IMR-90 (cell line): ENCODE measurements at regions not wholly inside any gene's neighbourhood (a gene's known extent, or its start where the extent isn't known, plus 50 kb on each side); places are given as distances from the start of the nearest gene placed in this dataset.

Experiments used
- ATAC-seq: fragments of 200-7000 bp; cut with Tn5 transposase; 2 replicates; pipeline ENCODE4 v1.9.1; 2020; ENCODE audit warnings: low read depth, mild to moderate bottlenecking, moderate library complexity
- BruUV-seq: library from RNA; stranded (reverse); fragments of 400-500 nt; replicated peaks from 2 replicates; lab custom pipeline; 2021; lab: Mats Ljungman, UMichigan
- CTCF ChIA-PET: fragments of 300-600 bp; formaldehyde crosslinking; extraction: SDS; loops from one replicate; lab custom pipeline; 2021; ENCODE audit warnings: antibody characterized with exemption; lab: Yijun Ruan, JAX
- POLR2A ChIA-PET: fragments of 300-600 bp; sonication (Branson Sonifier 250); formaldehyde crosslinking; loops from one replicate; lab custom pipeline; 2022; ENCODE audit warnings: antibody characterized with exemption; ENCODE audit not compliant: unreplicated experiment; lab: Charles Lee
- DNase-seq: peaks from one replicate; pipeline ENCODE4 v3.0.0; 2013
- H2AFZ ChIP-seq: replicated peaks from 2 replicates; pipeline ENCODE3; 2013; ENCODE audit warnings: low read length, mild to moderate bottlenecking; ENCODE audit not compliant: poor library complexity
- H2AK5ac ChIP-seq: 2 replicates; pipeline ENCODE4 v1.6.1; 2013; ENCODE audit warnings: low read depth, low read length, inconsistent platforms
- H2AK9ac ChIP-seq: replicated peaks from 2 replicates; pipeline ENCODE3; 2013; ENCODE audit warnings: mild to moderate bottlenecking, low read depth, low read length, moderate library complexity; ENCODE audit not compliant: poor library complexity
- H2BK120ac ChIP-seq: 2 replicates; pipeline ENCODE4 v1.6.1; 2013; ENCODE audit warnings: low read depth, low read length, inconsistent platforms
- H2BK15ac ChIP-seq: 3 replicates; pipeline ENCODE4 v1.6.1; 2013; ENCODE audit warnings: low read depth, low read length, inconsistent platforms
- H2BK20ac ChIP-seq: 2 replicates; pipeline ENCODE4 v1.6.1; 2013; ENCODE audit warnings: low read depth, mild to moderate bottlenecking, inconsistent platforms, low read length, moderate library complexity
- H2BK5ac ChIP-seq: 2 replicates; pipeline ENCODE4 v1.6.1; 2013; ENCODE audit warnings: mild to moderate bottlenecking, low read depth, low read length, inconsistent platforms; ENCODE audit not compliant: poor library complexity, severe bottlenecking
- H3K14ac ChIP-seq: replicated peaks from 2 replicates; pipeline ENCODE4 v1.6.1; 2013; ENCODE audit warnings: low read depth, low read length, inconsistent platforms
- H3K18ac ChIP-seq: 2 replicates; pipeline ENCODE4 v1.6.1; 2013; ENCODE audit warnings: low read depth, low read length, control low read depth
- H3K23ac ChIP-seq: 2 replicates; pipeline ENCODE4 v1.6.1; 2013; ENCODE audit warnings: low read depth, low read length, inconsistent platforms
- H3K27ac ChIP-seq: 2 replicates; pipeline ENCODE4 v1.5.1; 2013; ENCODE audit warnings: mild to moderate bottlenecking, control low read depth, low read length; ENCODE audit not compliant: insufficient read depth
- H3K27me3 ChIP-seq: 2 replicates; pipeline ENCODE4 v1.6.1; 2013; ENCODE audit warnings: low read length; ENCODE audit not compliant: control insufficient read depth, insufficient read depth
- H3K36me3 ChIP-seq: 2 replicates; pipeline ENCODE4 v1.6.1; 2013; ENCODE audit warnings: low read length, mixed read lengths; ENCODE audit not compliant: control insufficient read depth, insufficient read depth
- H3K4ac ChIP-seq: 2 replicates; pipeline ENCODE4 v1.6.1; 2013; ENCODE audit warnings: low read depth, low read length, inconsistent platforms
- H3K4me1 ChIP-seq: 2 replicates; pipeline ENCODE4 v1.6.1; 2013; ENCODE audit warnings: low read length, mixed read lengths; ENCODE audit not compliant: control insufficient read depth, insufficient read depth
- H3K4me2 ChIP-seq: 2 replicates; pipeline ENCODE4 v1.6.1; 2013; ENCODE audit warnings: low read depth, mild to moderate bottlenecking, control low read depth, low read length, moderate library complexity
- H3K4me3 ChIP-seq: 2 replicates; pipeline ENCODE4 v1.5.1; 2013; ENCODE audit warnings: low read depth, mild to moderate bottlenecking, control low read depth, low read length, moderate library complexity; ENCODE audit not compliant: insufficient read depth
- H3K56ac ChIP-seq: 2 replicates; pipeline ENCODE4 v1.6.1; 2013; ENCODE audit warnings: low read length, inconsistent platforms; ENCODE audit not compliant: insufficient read depth; ENCODE audit errors: extremely low read depth
- H3K79me1 ChIP-seq, 2 experiments: 2 replicates each; pipeline ENCODE4 v1.6.1; 2013; ENCODE audit warnings: low read length in 2 of 2, inconsistent platforms in 1 of 2, low read depth in 1 of 2
- H3K9ac ChIP-seq: 2 replicates; pipeline ENCODE4 v1.6.1; 2013; ENCODE audit warnings: low read depth, low read length, control low read depth
- H3K9me1 ChIP-seq: 2 replicates; pipeline ENCODE4 v1.6.1; 2013; ENCODE audit warnings: low read length, inconsistent platforms; ENCODE audit not compliant: insufficient read depth
- H3K9me3 ChIP-seq: 2 replicates; pipeline ENCODE4 v1.6.1; 2013; ENCODE audit warnings: low read length; ENCODE audit not compliant: control insufficient read depth, insufficient read depth
- H4K20me1 ChIP-seq: 2 replicates; pipeline ENCODE4 v1.6.1; 2013; ENCODE audit warnings: low read length, inconsistent platforms; ENCODE audit not compliant: insufficient read depth
- H4K5ac ChIP-seq: 2 replicates; pipeline ENCODE4 v1.6.1; 2013; ENCODE audit warnings: mild to moderate bottlenecking, low read depth, low read length, control low read depth
- H4K8ac ChIP-seq, 2 experiments: 2 replicates each; pipeline ENCODE4 v1.6.1; 2013; ENCODE audit warnings: low read depth in 2 of 2, low read length in 2 of 2, control low read depth in 1 of 2, inconsistent platforms in 1 of 2
- H4K91ac ChIP-seq: 2 replicates; pipeline ENCODE4 v1.6.1; 2013; ENCODE audit warnings: low read depth, low read length, inconsistent platforms; ENCODE audit not compliant: insufficient read depth
- BHLHE40 ChIP-seq: fragments of 150-350 bp; IDR thresholded peaks from 2 replicates; pipeline ENCODE4 v1.6.1; 2016; ENCODE audit warnings: mild to moderate bottlenecking, low read depth, low read length
- CEBPB ChIP-seq: IDR thresholded peaks from 2 replicates; pipeline ENCODE4 v1.6.1; 2012; ENCODE audit warnings: low read depth, low read length, improper control_type of control experiment
- CHD1 ChIP-seq: IDR thresholded peaks from 2 replicates; pipeline ENCODE4 v1.6.1; 2012; ENCODE audit warnings: low read depth, low read length, improper control_type of control experiment
- FOS ChIP-seq: fragments of 150-350 bp; IDR thresholded peaks from 2 replicates; pipeline ENCODE4 v1.6.1; 2016; ENCODE audit warnings: low read depth, low read length
- MAFK ChIP-seq: IDR thresholded peaks from 2 replicates; pipeline ENCODE4 v1.6.1; 2012; ENCODE audit warnings: low read depth, low read length, improper control_type of control experiment
- MAZ ChIP-seq: IDR thresholded peaks from 2 replicates; pipeline ENCODE4 v1.6.1; 2012; ENCODE audit warnings: low read depth, mild to moderate bottlenecking, low read length, improper control_type of control experiment, moderate library complexity, borderline replicate concordance
- MXI1 ChIP-seq: IDR thresholded peaks from 2 replicates; pipeline ENCODE4 v1.6.1; 2012; ENCODE audit warnings: low read depth, mild to moderate bottlenecking, low read length, moderate library complexity, borderline replicate concordance
- NFE2L2 ChIP-seq: fragments of 150-350 bp; IDR thresholded peaks from 2 replicates; pipeline ENCODE4 v1.6.1; 2016; ENCODE audit warnings: low read depth, mild to moderate bottlenecking, low read length
- POLR2A ChIP-seq: IDR thresholded peaks from 2 replicates; pipeline ENCODE4 v1.6.1; 2012; ENCODE audit warnings: mild to moderate bottlenecking, low read depth, low read length
- RAD21 ChIP-seq: IDR thresholded peaks from 2 replicates; pipeline ENCODE4 v1.6.1; 2012; ENCODE audit warnings: low read length, improper control_type of control experiment
- RCOR1 ChIP-seq: IDR thresholded peaks from 2 replicates; pipeline ENCODE4 v1.6.1; 2012; ENCODE audit warnings: mild to moderate bottlenecking, low read length, improper control_type of control experiment; ENCODE audit not compliant: insufficient replicate concordance
- RFX5 ChIP-seq: IDR thresholded peaks from 2 replicates; pipeline ENCODE4 v1.8.0; 2012; ENCODE audit warnings: low read depth, mild to moderate bottlenecking, low read length, moderate library complexity
- SMC3 ChIP-seq: fragments of 150-350 bp; IDR thresholded peaks from 2 replicates; pipeline ENCODE4 v1.6.1; 2016; ENCODE audit warnings: low read depth, mild to moderate bottlenecking, antibody characterized with exemption, low read length, moderate library complexity
- WGBS, 2 experiments: methylation state at CpG; one replicate each; pipeline versions ENCODE4 v1.1.5 to v1.1.7; 2013; ENCODE audit warnings: missing lambda C conversion rate in 2 of 2; ENCODE audit not compliant: insufficient read length in 1 of 2; ENCODE audit errors: extremely low coverage in 2 of 2; 5-methylcytosine and 5-hydroxymethylcytosine counted together
- dilution Hi-C: fragments of 300-500 bp; cut with HindIII; formaldehyde crosslinking; loops from one replicate; pipeline ENCODE4 v1.14.3; 2018; ENCODE audit warnings: low sequenced_read_pairs; ENCODE audit not compliant: unreplicated experiment
- in situ Hi-C: fragments of 300-500 bp; cut with MboI; formaldehyde crosslinking; loops from 3 replicates; pipeline ENCODE4 v1.14.3; 2019; ENCODE audit warnings: low sequenced_read_pairs, inconsistent platforms, mixed read lengths
- intact Hi-C: fragments of 100-400 bp; cut with micrococcal nuclease; formaldehyde crosslinking; loops from 2 replicates; pipeline ENCODE4 v1.10.0; 2022
- TF ChIP-seq, protein P1 (sequence below): fragments of 150-350 bp; IDR thresholded peaks from 2 replicates; pipeline ENCODE4 v1.6.1; 2016; ENCODE audit warnings: low read depth, mild to moderate bottlenecking, low read length, moderate library complexity, borderline replicate concordance
- TF ChIP-seq, protein P2 (sequence below): conservative IDR thresholded peaks from 2 replicates; pipeline ENCODE4 v1.5.1; 2012; ENCODE audit warnings: mild to moderate bottlenecking, low read depth, low read length, improper control_type of control experiment

DNA sequence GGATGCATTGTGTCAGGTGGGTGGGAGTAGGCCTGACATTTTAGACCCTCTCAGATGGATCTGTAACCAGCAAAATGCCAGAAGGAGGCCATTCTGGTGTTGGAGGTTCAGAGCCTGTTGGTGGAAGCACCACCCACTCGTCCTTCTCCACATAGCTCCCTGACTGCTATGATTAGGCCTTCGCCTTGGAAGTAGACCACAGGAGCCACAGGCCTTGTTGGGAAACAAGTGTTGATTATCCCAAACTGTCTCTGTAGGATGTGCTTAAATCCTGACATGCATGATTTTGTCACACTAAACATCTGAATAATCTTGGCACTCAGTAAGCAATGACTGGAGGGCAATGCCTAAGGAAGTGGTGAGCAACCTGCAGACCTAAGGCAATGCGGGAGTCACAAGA is 117.2 kb upstream of the LY86 start:
- Histone ChIP-seq H3K27me3 (no peaks in the 10 kb centered on the region), H3K4me1 (no peaks in the 10 kb centered on the region), H3K23ac (no peak overlapping the region), H3K4me2 (no peak overlapping the region), H4K91ac (no peak overlapping the region), H3K36me3 (no peaks in the 10 kb centered on the region), H3K18ac (no peak overlapping the region), H2AK9ac (no peak overlapping the region), H2BK20ac (no peak overlapping the region), H2BK120ac (no peak overlapping the region), H3K56ac (no peak overlapping the region), H3K4me3 (no peak overlapping the region), H2BK5ac (no peak overlapping the region), H4K20me1 (no peaks in the 10 kb centered on the region), H3K27ac (no peak overlapping the region), H3K9me3 (peaks cover 35% of the 10 kb centered on the region), H2AK5ac (no peak overlapping the region), H4K8ac (no peak overlapping the region), H4K5ac (no peak overlapping the region), H3K14ac (no peak overlapping the region), H2BK15ac (no peak overlapping the region), H3K4ac (no peak overlapping the region), H3K9ac (no peak overlapping the region), H3K79me1 (no peaks in the 10 kb centered on the region), H2AFZ (no peak overlapping the region), H3K9me1 (no peaks in the 10 kb centered on the region)
- TF ChIP-seq POLR2A (no peak), FOS (no peak), SMC3 (no peak), BHLHE40 (no peak), CEBPB (no peak), MXI1 (no peak), RFX5 (no peak), MAFK (no peak), RCOR1 (no peak), NFE2L2 (no peak), MAZ (no peak), CHD1 (no peak), RAD21 (no peak)
- TF ChIP-seq, protein P1, sequence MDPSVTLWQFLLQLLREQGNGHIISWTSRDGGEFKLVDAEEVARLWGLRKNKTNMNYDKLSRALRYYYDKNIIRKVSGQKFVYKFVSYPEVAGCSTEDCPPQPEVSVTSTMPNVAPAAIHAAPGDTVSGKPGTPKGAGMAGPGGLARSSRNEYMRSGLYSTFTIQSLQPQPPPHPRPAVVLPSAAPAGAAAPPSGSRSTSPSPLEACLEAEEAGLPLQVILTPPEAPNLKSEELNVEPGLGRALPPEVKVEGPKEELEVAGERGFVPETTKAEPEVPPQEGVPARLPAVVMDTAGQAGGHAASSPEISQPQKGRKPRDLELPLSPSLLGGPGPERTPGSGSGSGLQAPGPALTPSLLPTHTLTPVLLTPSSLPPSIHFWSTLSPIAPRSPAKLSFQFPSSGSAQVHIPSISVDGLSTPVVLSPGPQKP, result no peak
- TF ChIP-seq, protein P2, sequence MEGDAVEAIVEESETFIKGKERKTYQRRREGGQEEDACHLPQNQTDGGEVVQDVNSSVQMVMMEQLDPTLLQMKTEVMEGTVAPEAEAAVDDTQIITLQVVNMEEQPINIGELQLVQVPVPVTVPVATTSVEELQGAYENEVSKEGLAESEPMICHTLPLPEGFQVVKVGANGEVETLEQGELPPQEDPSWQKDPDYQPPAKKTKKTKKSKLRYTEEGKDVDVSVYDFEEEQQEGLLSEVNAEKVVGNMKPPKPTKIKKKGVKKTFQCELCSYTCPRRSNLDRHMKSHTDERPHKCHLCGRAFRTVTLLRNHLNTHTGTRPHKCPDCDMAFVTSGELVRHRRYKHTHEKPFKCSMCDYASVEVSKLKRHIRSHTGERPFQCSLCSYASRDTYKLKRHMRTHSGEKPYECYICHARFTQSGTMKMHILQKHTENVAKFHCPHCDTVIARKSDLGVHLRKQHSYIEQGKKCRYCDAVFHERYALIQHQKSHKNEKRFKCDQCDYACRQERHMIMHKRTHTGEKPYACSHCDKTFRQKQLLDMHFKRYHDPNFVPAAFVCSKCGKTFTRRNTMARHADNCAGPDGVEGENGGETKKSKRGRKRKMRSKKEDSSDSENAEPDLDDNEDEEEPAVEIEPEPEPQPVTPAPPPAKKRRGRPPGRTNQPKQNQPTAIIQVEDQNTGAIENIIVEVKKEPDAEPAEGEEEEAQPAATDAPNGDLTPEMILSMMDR, result no peak
- ChIA-PET POLR2A (no interaction called here), CTCF (no interaction called here)
- in situ Hi-C loops (no loop called here), dilution Hi-C loops (no loop called here), intact Hi-C loops (no loop called here)
- ATAC-seq (no peak), DNase-seq (no peak)
- WGBS, 2 experiments, result no CpG with 5 or more reads among the region's 3 CpGs
- BruUV-seq, result no TSS peak
